ENCODE measurements at regions not wholly inside any gene's neighbourhood (a gene's known extent, or its start where the extent isn't known, plus 50 kb on each side); places are given as distances from the start of the nearest gene placed in this dataset.

DNA sequence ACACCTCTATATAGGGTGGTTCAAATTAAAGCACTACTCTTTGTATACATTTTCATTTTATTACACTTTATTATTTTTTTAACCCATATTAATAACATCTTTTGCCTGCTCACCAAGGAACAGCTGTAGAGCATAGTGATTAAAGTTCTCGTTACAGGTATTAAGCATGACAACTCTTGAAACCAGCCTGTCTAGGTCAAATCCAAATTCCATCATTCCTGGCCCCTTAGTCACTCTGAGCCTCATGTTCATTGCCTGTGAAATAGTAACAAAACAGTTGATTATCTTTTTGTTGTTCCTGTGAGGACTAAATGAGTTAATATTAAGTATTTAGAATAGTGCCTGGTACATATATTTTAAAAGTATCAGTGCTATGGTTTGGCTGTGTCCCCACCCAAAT is 334.5 kb downstream of the RAB38 start:
- TF ChIP-seq CTCF (IDR thresholded peaks at IDR 0.05; ENCODE audit: insufficient read depth, low read depth, low read length, missing control alignments), result no peak
- peak; percentile 57 for DNase-seq (ENCODE audit: low read depth)
- H3K4me3 ChIP-seq (ENCODE audit: low read length), result no peak overlapping the region

GRCh38 chr11:87832211-87832610 is 343.0 kb downstream of the RAB38 start:
- DNase-seq (ENCODE audit: low read depth), result peak; percentile 72
- no peak for TF ChIP-seq CTCF (IDR thresholded peaks at IDR 0.05; ENCODE audit: insufficient read depth, low read depth, low read length, missing control alignments)
- H3K4me3 ChIP-seq (ENCODE audit: low read length), result no peak overlapping the region

GRCh38 chr11:87820011-87820410 is 355.2 kb downstream of the RAB38 start:
- DNase-seq (ENCODE audit: low read depth), result no peak
- no peak overlapping the region for H3K4me3 ChIP-seq (ENCODE audit: low read length)
- no peak for TF ChIP-seq CTCF (IDR thresholded peaks at IDR 0.05; ENCODE audit: insufficient read depth, low read depth, low read length, missing control alignments)

GRCh38 chr11:87819151-87819550 is 356.1 kb downstream of the RAB38 start:
- no peak for TF ChIP-seq CTCF (IDR thresholded peaks at IDR 0.05; ENCODE audit: insufficient read depth, low read depth, low read length, missing control alignments)
- H3K4me3 ChIP-seq (ENCODE audit: low read length), result no peak overlapping the region
- no peak for DNase-seq (ENCODE audit: low read depth)

DNA sequence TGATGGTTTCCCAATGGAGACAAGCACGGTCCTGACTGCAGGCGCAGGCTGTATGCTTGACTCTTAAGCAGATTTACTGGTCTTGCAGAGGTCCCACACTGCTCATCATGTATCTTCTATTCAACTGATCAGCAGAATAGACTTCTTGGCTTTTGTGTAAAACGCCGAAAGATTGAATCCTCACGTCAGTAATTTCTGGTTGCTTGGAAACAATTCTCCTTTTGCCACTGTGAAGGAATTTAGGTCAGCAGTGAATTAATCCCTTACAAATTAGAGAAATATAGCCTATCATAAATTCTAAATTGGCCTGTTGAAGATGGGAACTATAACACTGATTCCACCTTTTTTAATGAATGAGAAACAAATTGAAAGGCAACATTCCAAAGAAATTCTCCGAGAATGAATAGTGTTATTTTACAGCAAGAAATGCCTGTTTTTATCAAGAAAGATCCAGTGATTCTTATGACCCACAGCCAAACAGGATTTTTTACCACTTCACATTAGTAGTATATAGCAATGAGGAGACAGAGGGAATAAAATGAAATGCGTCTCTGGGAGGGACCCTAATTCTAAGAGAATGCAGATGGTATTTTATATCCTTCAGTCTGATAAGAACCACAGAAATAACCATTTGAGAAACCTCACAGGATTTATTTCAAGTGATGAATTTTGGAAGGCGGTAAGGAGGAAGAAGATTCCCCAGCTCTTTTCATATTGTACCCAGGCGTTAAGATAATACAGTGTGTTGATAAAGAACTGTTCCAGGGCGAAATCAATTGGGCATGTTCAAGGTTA is 362.5 kb downstream of the RAB38 start:
- TF ChIP-seq CTCF (IDR thresholded peaks at IDR 0.05; ENCODE audit: insufficient read depth, low read depth, low read length, missing control alignments), result no peak
- H3K4me3 ChIP-seq (ENCODE audit: low read length), result no peak overlapping the region
- no peak for DNase-seq (ENCODE audit: low read depth)

- H3K4me3 ChIP-seq (ENCODE audit: low read length), result no peak overlapping the region
- TF ChIP-seq CTCF (IDR thresholded peaks at IDR 0.05; ENCODE audit: insufficient read depth, low read depth, low read length, missing control alignments), result no peak
- no peak for DNase-seq (ENCODE audit: low read depth)
These were observed 364.8 kb downstream of the RAB38 start for GRCh38 chr11:87810486-87810885.

GRCh38 chr11:87809256-87809655 is 366.0 kb downstream of the RAB38 start:
- H3K4me3 ChIP-seq (ENCODE audit: low read length), result no peak overlapping the region
- DNase-seq (ENCODE audit: low read depth), result no peak
- TF ChIP-seq CTCF (IDR thresholded peaks at IDR 0.05; ENCODE audit: insufficient read depth, low read depth, low read length, missing control alignments), result no peak
